HG02884 (cell line): ENCODE measurements at regions not wholly inside any gene's neighbourhood (a gene's known extent, or its start where the extent isn't known, plus 50 kb on each side); places are given as distances from the start of the nearest gene placed in this dataset.
"Not testable (repeated sequence)": the region's sequence is repeated elsewhere in the genome, so short reads cannot be mapped to it uniquely, and the experiment has no call there.

ENCODE experiments used
- ATAC-seq: cut with Tn5 transposase; IDR thresholded peaks from one replicate; pipeline ENCODE4 v1.9.1; 2021; ENCODE audit warnings: mild to moderate bottlenecking, moderate library complexity; ENCODE audit not compliant: unreplicated experiment

DNA sequence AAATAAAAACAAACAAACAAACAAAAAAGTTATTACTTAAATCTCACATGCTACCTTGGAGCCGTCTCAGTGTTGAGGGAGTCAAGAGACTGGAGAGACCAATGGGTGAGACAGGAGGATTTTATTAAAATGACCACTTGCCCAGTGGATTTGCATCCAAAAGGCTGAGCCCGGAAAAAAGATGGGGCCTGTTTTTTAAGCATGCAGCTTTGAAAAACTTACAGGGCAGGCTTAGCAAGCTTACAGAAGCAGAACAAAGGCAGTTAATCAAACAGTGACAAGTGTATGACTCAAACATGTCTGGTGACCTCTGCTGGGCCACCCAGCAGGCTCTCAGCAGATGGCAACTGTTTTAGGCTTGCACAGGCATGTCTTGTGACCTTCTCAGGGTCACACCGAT lies 82.5 kb downstream of the POTEH start:
- ATAC-seq, result not testable (repeated sequence)

DNA sequence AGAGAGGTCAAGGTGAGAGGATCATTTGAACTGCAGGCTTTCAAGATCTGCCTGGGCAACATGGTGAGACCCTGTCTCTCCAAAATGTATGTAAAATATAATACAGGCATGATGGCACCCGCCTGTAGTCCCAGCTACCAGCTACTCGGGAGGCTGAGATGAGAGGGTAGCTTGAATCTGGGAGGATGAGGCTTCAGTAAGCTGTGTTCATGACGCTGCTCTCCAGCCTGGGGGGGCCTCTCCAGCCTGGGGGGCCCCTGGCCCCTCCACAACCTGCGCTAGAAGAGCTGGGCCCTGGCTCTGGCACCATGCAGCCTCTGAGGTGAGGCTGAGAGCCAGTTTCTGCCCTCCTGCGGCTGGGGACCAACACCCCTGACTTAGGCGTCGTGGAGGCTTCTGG lies 85.3 kb downstream of the POTEH start:
- ATAC-seq, result not testable (repeated sequence)

DNA sequence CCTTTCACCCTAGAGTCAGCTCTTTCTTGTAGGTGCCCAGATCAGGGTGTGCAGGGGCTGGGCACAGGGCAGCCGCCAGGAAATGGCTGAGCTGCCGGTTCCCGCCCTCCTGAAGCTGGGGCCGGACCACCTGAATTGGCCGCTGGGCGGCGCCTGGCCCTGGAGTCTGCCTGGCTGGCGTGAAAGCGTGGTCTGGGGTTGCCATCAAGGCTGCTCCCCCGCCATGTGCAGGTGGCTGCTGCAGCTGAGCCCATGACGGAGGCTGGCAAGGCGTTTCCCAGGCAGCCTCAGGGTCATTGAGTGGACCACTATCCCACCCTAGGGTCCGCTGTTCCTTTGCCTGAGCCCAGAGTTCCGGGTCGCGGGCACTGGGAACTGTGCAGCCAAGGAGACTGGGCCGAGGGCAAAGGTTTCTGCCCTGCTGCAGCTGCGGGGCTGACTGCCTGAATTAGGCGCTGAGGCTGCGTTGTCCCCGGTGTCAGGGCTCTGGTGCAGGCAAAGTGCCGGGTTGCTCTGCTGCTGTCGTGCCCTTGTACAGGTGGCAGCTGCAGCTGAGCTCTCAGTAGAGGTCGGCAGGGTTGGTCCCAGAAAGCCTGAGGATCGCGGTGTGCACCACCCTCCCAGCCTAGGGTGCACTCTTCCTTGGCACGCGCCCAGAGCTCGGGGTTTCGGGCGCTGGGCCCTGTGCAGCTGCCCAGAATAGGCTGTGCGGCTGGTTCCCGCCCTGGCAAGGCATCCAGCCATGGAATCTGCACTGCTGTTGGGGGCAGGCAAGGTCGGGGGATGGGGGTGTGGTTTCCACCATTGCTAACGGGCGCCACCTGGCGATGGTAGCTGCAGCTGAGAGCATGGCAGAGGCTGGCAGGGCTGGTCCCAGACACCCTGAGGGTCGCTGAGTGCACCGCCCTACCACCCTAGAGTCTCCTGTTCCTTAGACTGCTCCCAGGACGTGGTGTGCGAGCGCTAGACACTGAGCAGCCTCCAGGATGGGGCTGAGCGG lies 86.1 kb downstream of the POTEH start:
- not testable (repeated sequence) for ATAC-seq

DNA sequence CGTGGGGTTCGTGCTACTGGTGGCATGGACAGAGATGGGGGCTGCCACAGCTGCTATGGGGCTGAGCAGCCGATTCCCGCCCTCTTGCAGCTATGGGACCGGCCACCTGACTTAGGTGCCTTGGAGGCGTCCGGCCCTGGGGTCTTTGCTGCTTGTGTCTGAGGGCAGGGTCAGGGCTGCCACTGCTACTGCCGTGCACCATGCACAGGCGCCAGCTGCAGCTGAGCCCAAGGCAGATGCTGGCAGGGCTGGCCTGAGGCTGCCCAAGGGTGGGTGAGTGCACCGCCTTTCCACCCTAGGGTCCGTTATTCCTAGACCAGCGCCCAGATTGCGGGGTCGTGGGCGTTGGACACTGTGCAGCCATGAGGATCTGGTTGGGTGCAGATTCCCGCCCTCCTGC lies 86.9 kb downstream of the POTEH start:
- ATAC-seq, result not testable (repeated sequence)

DNA sequence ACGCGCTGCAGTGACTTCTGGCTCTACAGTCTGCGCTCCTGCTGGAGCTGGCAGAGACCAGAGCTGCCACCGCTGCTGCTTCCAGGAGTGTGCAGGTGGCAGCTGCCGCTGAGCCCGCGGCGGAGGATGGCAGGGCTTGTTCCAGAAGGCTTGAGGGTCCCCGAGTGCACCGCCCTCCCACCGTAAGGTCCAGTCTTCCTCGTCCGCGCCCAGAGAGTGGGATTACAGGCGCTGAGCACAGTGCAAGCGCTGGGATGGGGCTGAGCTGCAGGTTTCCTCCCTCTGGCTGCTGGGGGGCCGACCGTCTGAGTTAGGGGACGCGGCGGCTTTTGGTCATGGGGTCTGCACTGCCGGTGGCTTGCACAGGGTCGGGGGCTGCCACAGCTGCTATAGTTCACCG lies 87.3 kb downstream of the POTEH start:
- ATAC-seq, result not testable (repeated sequence)

DNA sequence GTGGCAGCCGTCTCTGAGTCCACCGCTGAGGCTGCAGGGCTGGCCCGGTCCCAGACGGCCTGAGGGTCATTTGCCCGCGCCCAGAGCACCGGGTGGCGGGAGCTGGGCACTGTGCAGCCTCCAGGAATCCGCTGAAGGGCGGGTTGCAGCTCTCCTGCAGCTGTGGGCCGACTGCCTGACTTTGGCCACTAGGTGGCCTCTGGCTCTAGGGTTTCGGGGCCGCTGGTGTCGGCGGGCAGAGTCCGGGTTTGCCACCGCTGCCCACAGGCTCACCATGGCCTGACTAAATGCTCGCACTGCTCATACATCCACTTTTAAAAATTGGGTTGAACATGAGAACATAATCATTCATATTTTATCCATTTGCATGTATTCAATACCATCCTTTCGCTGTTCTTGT lies 87.7 kb downstream of the POTEH start:
- not testable (repeated sequence) for ATAC-seq

DNA sequence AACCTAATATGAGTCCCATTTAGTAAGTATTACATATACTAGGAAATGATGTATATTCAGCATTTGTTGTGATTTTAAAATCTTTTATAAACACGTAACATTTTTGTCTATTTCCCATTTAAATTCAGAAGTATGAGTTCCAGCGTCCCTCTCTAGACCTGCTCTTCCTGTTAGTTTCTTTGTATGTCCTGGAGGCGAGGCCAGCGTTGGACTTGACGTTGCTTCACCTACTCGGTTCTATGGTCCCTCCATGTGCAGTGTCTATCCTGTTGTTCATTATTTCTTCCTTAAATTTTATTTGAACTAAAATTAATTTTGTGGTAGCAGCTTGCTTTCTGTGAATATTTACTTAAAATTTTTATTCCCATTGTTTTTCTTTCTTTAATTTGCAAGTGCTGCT lies 88.5 kb downstream of the POTEH start:
- not testable (repeated sequence) for ATAC-seq

DNA sequence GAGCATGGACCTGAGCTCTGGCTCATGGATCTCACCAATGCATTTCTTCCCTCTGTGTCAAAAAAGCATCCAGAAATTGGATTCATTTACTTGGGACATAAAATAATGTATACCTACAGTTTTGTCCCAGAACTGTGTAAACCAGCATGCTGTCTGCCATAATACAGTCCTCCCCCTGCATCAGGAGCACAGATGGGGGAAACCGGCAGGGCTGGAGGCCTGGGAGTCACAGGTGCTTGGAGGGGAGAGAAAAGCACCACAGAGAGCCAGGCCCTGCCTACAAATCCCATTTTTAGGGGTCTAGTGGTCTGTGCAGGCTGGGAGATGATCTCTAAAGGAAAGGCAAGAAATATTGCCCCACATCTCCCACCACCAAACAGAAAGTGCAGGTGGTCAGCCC lies 91.8 kb downstream of the POTEH start:
- ATAC-seq, result not testable (repeated sequence)

DNA sequence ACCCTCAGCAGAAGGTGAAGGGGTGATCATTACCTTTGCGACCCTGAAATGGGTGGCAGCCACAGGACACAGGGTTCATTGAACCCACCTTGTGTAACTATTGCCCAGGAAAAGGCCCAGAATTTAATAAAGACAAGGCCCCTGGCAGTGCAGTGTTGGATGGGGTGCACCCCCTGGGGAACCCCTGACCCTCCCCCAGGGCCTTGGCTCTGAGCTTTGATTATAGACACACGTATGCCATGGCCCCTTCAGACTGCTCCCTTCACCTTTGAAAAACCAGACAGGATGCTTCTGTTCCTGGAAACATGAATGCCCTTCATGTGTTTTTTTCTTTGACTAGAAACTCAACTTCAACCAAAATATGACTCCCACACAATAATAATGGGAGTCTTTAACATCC lies 93.1 kb downstream of the POTEH start:
- not testable (repeated sequence) for ATAC-seq

DNA sequence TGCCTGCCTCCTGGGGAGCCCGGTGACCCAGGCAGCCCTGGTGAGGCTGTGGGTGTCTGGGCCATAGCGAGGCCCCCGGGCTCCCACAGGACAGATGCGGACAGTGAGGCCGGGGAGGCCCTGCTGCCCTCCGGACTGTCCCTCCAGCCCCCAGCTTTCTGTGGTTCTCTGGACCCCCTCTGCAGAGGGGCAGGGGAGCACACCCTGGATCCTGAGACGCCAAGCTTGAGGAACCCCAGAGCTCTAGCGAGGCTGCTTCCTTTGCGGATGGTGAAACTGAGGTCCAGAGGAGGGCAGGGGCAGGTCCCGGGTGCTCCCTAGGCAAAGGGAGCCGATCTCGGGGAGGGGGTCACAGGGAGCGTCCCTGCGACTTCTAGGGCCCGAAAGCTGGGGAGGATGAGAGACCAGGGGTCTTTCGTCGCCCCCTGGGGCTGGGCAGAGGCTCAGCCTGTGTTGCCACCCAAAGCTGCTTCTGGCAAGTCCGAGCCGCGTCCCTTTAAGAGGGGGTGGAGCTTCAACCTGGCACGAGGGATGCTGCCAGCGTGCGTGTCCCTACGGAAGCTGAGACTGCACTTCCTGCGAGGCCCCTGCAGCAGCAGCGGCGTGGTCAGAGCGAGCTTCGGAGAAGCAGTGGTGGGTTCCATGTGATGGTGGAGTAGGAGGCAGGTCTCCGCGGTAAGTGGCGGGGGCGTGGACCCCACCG lies 94.7 kb downstream of the POTEH start:
- not testable (repeated sequence) for ATAC-seq

DNA sequence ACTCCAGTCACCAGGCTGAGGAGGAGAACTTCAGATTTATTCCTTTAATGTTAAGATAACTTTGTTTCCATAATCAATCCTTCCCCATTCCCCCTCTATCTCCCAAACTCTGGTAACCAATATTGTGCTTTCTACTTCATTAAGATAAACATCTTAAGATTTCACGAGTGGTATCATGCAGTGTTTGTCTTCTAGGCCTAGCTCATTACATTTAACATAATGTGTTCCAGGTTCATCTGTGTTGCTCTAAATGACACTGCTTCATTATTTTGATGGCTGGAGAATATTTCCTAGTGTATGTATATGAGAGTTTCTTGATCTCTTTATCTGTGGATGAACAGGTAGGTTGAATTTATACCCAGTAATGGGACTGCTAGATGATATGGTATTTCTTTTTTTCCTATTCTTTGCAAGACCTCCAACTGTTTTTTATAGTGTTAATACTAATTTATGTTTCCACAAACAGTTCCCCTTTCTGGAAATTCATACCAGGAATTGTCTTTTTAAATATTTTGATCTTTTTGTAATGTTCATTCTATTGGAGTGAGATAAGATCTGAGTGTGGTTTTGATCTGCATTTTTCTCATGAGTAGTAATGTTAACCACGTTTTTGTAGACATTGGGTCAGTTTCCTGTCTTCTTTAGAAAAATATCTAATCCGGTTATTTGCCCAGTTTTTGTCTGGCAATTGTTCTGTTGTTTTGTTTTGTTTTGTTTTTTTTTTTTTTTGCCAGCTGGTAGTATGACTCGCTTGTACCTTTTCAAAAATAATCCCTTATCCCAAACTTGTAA lies 97.3 kb downstream of the POTEH start:
- ATAC-seq, result not testable (repeated sequence)

DNA sequence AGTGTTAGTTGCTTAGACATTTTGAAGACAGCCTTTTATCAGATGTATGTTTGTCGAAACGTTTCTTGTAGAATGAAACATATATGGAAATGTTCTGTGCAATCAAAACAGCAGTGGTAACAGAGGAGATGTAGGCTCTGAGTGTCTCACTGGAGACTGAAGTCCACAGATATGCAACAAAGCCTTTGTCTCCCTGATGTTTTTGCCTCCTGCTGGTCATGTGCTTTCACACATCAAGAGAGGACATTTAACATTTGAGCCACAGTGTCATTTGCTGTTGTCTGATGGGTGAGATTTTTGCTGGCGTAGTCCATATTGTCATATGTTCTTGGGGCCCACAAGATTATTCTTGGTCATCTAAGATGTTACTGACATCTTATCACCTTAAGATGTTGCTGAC lies 101.7 kb downstream of the POTEH start:
- ATAC-seq, result not testable (repeated sequence)

DNA sequence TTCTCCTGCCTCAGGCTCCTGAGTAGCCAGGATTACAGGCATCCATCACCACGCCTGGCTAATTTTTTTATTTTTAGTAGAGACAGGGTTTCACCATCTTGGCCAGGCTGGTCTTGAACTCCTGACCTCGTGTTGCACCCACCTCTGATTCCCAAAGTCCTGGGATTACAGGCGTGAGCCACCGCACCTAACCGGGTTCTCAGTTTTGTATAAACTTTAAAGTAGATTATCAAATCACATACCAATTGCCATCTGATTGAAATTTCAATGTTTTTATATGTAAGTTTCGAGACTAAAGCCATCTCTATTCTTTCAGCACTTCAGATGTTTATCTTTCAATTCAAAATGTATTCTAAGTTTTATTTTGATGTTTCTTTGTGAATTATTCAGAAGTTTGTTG lies 110.1 kb downstream of the POTEH start:
- not testable (repeated sequence) for ATAC-seq

DNA sequence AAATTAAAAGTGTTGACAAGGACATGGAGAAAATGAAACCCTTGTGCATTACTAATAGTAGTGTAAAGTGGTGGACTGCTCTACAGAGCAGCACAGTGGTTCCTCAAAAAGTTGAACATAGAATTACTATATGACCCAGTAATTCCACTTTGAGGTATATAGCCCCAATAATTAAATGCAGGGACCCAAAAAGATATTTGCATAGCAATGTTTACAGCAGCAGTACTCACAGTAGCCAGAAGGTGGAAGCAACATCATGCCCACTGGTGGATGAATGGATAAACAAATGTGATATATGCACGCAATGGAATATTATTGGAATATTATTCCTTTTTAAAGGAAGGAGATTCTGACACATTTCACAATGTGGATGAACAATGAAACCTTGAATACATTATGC lies 121.3 kb downstream of the POTEH start:
- ATAC-seq, result peak; percentile 65

DNA sequence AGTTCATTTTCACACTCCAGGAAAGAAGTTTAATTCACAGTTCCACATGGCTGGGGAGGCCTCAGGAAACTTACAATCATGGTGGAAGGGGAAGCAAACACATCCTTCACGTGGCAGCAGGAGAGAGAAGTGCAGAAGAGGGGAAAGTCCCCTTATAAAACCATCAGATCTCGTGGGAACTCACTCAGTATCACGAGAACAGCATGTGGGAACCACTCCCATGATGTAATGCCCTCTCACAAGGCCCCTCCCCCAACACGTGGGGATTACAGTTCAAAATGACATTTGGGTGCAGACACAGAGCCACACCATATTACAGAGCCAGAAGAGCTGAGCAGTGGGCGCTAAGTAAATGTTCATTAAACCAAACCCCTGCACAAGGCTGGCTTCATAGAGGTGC lies 126.0 kb downstream of the POTEH start:
- not testable (repeated sequence) for ATAC-seq

DNA sequence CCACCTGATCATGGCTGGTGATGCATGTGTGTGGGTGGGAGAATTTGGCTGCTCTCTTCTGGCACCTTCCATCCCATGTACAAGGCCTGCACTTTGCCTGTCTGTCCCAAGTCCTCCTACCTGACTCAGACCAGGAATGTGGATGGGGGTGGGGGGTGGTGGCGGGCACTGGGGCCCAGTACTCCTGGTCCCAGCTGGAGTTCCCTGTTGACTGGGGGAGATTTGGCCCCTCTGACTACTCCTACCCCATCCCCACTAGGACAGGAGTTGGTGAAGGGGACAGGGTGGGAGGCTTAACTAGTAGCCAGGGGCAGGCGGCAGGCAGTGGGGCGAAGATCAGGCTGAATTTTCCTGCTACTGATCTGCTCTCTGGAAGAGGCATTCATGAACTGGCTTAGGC lies 126.6 kb downstream of the POTEH start:
- not testable (repeated sequence) for ATAC-seq

DNA sequence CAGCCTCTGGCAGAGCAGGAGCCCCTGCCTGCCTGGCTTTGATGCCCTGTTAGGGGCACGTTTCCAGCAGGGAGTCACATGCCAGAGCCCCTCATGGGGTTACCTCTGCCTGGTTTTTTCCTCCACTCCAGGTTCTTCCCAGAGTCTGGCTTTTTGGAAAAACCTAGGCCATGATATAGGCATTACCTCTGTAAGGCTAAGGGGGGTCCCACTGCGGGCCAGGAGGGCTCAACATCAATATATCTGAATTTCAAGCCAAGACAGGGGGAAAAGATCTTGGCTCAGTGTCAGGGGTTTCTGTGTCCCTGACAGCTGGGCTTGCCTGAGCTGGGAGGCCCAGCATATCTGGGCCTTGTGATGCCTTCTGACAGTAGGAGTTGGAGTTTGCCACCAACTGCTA lies 127.4 kb downstream of the POTEH start:
- ATAC-seq, result not testable (repeated sequence)

DNA sequence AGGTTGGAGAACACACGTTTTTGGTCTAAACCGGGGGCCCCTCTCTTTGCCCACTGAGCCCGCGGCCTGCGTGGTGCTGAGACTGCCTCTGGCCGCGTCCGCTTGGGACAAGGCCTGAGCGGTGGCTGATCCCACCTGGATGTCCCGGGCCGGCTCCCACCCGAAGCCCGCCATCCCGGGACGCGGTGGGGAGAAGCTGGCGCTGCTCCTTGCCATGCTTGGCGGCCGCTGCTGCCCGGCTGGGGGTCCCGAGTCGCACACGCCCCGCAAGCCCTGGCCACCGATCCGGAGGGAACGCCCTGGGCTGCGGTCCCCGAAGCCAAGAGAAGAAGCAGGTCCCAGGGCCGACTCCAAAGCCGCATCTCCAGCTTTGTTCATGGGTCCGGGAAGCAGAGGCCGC lies 130.1 kb downstream of the POTEH start:
- ATAC-seq, result not testable (repeated sequence)

DNA sequence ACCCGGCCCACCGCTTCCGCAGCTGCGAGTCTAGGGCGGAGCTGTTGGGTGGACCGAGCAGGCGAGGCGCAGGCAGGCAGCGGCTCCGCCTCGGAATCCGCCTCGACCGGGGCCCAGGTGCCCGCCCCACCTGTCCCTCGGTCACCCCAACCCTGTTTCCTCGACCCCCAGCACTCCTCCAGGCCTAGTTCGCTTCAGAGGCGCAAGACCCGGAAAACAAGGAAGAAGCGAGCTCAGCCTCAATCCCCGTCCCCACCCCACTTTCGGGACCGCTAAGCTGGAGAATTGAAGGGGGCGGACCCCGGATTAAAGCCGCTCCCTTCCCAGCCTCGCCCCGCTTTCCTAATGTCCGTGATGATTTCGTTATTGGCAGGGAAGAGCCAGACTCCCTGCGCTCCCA lies 131.3 kb downstream of the POTEH start:
- not testable (repeated sequence) for ATAC-seq

DNA sequence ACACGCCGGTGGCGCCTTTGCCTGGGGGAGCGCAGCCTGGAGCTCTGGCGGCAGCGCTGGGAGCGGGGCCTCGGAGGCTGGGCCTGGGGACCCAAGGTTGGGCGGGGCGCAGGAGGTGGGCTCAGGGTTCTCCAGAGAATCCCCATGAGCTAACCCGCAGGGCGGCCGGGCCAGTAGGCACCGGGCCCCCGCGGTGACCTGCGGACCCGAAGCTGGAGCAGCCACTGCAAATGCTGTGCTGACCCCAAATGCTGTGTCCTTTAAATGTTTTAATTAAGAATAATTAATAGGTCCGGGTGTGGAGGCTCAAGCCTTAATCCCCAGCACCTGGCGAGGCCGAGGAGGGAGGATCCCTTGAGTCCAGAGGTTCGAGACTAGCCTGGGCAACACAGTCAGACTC lies 132.2 kb downstream of the POTEH start:
- ATAC-seq, result not testable (repeated sequence)

DNA sequence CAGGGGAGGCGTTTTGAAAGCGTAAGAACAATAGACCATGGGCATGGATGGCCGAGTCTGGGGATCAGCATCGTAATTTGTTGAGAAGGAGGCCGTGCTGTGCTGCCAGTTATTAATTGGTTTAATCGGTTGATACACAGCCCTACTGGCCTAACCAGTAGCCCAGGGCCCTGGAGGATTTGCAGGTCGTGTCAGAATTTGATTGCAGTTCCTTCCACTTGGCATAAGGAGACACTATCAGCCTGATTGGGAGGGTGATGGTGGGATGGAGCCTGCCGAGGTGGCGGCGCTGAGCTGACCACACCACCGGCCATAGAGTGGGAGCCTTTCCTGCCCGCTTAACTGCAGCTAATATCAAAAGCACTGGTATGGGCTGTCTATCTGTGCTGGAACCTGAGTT lies 133.4 kb downstream of the POTEH start:
- ATAC-seq, result not testable (repeated sequence)
